SK-N-SH (cell line): ENCODE measurements at regions not wholly inside any gene's neighbourhood (a gene's known extent, or its start where the extent isn't known, plus 50 kb on each side); places are given as distances from the start of the nearest gene placed in this dataset.

ENCODE experiments used
- CTCF ChIA-PET: fragments of 300-600, 350-600 bp; formaldehyde crosslinking; extraction: SDS; loops from one replicate; lab custom pipeline; 2021; lab: Yijun Ruan, JAX
- POLR2A ChIA-PET: fragments of 350-600 bp; sonication (Branson Sonifier 250); formaldehyde crosslinking; extraction: SDS; loops from one replicate; lab custom pipeline; 2020; ENCODE audit warnings: antibody characterized with exemption, inconsistent platforms; lab: Yijun Ruan, JAX
- DNase-seq: peaks from one replicate; pipeline ENCODE4 v3.0.0; 2012
- H2AFZ ChIP-seq: fragments of 200-600 bp; sonication (generic); 2 replicates; pipeline ENCODE4 v1.8.1; 2016; ENCODE audit warnings: antibody characterized with exemption, mild to moderate bottlenecking, low read depth
- H3F3A ChIP-seq: fragments of 200-600 bp; sonication (generic); replicated peaks from 2 replicates; pipeline ENCODE3; 2016; ENCODE audit warnings: antibody characterized with exemption, mild to moderate bottlenecking; ENCODE audit not compliant: insufficient read depth
- H3K27ac ChIP-seq, 2 experiments: fragments of 200-500 bp in 1 of 2; fragments of 200-600 bp in 1 of 2; sonication (Bioruptor generic) in 1 of 2; sonication (generic), shearing (Covaris generic) in 1 of 2; 2 replicates each; pipeline versions ENCODE4 v1.5.1 to v1.6.1; 2014 to 2016; ENCODE audit warnings: low read depth in 2 of 2, inconsistent platforms in 1 of 2, low read length in 1 of 2, mild to moderate bottlenecking in 1 of 2, mixed read lengths in 1 of 2
- H3K27me3 ChIP-seq: fragments of 200-600 bp; sonication (generic), shearing (Covaris generic); 2 replicates; pipeline ENCODE4 v1.6.1; 2016; ENCODE audit warnings: mixed run types; ENCODE audit not compliant: insufficient read depth
- H3K36me3 ChIP-seq, 2 experiments: fragments of 200-500 bp in 1 of 2; fragments of 200-600 bp in 1 of 2; sonication (Bioruptor generic) in 1 of 2; sonication (generic) in 1 of 2; replicated peaks in 1 of 2; 2 replicates each; pipeline versions ENCODE3 to v1.5.1; 2014 to 2016; ENCODE audit warnings: low read length in 1 of 2, mild to moderate bottlenecking in 1 of 2; ENCODE audit not compliant: insufficient read depth in 2 of 2, control insufficient read depth in 1 of 2
- H3K4me1 ChIP-seq, 2 experiments: fragments of 200-500 bp in 1 of 2; fragments of 200-600 bp in 1 of 2; sonication (Bioruptor generic) in 1 of 2; sonication (generic), shearing (Covaris generic) in 1 of 2; 2 replicates each; pipeline versions ENCODE4 v1.5.1 to v1.6.1; 2014 to 2016; ENCODE audit warnings: low read depth in 1 of 2, low read length in 1 of 2, mixed run types in 1 of 2; ENCODE audit not compliant: insufficient read depth in 2 of 2, control insufficient read depth in 1 of 2
- H3K4me2 ChIP-seq: fragments of 200-600 bp; sonication (generic), shearing (Covaris generic); 2 replicates; pipeline ENCODE4 v1.6.1; 2017; ENCODE audit warnings: mixed run types
- H3K4me3 ChIP-seq, 2 experiments: fragments of 200-500 bp in 1 of 2; fragments of 200-600 bp in 1 of 2; sonication (Bioruptor generic) in 1 of 2; sonication (generic), shearing (Covaris generic) in 1 of 2; 2 replicates each; pipeline versions ENCODE4 v1.5.1 to v1.8.1; 2014 to 2016; ENCODE audit warnings: low read depth in 2 of 2, inconsistent platforms in 1 of 2, low read length in 1 of 2, mild to moderate bottlenecking in 1 of 2, mixed read lengths in 1 of 2, moderate library complexity in 1 of 2
- H3K79me2 ChIP-seq: fragments of 200-600 bp; sonication (generic); 2 replicates; pipeline ENCODE4 v1.8.1; 2017; ENCODE audit warnings: mild to moderate bottlenecking; ENCODE audit not compliant: insufficient read depth
- H3K9ac ChIP-seq: fragments of 200-600 bp; sonication (generic); 2 replicates; pipeline ENCODE4 v1.6.1; 2017; ENCODE audit warnings: mixed run types
- H3K9me2 ChIP-seq: fragments of 200-600 bp; sonication (generic); 2 replicates; pipeline ENCODE4 v1.6.1; 2017; ENCODE audit warnings: mixed run types
- H3K9me3 ChIP-seq: fragments of 200-600 bp; sonication (generic); 2 replicates; pipeline ENCODE4 v1.6.1; 2017; ENCODE audit warnings: mixed run types, mild to moderate bottlenecking, moderate library complexity
- H4K20me1 ChIP-seq: fragments of 200-600 bp; sonication (generic); 2 replicates; pipeline ENCODE4 v1.6.1; 2017; ENCODE audit warnings: mild to moderate bottlenecking, mixed run types; ENCODE audit not compliant: insufficient read depth
- EP300 ChIP-seq, 2 experiments: IDR thresholded peaks; 2 replicates each; pipeline versions ENCODE4 v1.4.0 to v1.6.1; 2012; ENCODE audit warnings: borderline replicate concordance in 1 of 2, low read depth in 1 of 2, low read length in 1 of 2
- EZH2phosphoT487 ChIP-seq: fragments of 200-600 bp; sonication (generic); IDR thresholded peaks from 2 replicates; pipeline ENCODE4 v1.6.1; 2017; ENCODE audit warnings: low read depth, mixed run types, mild to moderate bottlenecking, antibody characterized with exemption, moderate library complexity, borderline replicate concordance
- FOXJ3 ChIP-seq: sonication (generic); formaldehyde crosslinking; IDR thresholded peaks from 2 replicates; pipeline ENCODE4 v1.5.1; 2020; ENCODE audit warnings: mild to moderate bottlenecking, missing genetic modification reagents
- FOXM1 ChIP-seq: IDR thresholded peaks from 2 replicates; pipeline ENCODE4 v1.4.0; 2012; ENCODE audit warnings: low read depth, mild to moderate bottlenecking
- GABPA ChIP-seq: IDR thresholded peaks from 2 replicates; pipeline ENCODE4 v1.4.0; 2012; ENCODE audit warnings: low read depth, mild to moderate bottlenecking
- IRF3 ChIP-seq: fragments of 150-350 bp; IDR thresholded peaks from 2 replicates; pipeline ENCODE4 v1.6.1; 2016; ENCODE audit warnings: mild to moderate bottlenecking, low read depth, low read length
- JUND ChIP-seq: IDR thresholded peaks from 2 replicates; pipeline ENCODE4 v1.4.0; 2012
- MAX ChIP-seq: IDR thresholded peaks from 2 replicates; pipeline ENCODE4 v1.4.0; 2012; ENCODE audit warnings: low read depth
- MEF2A ChIP-seq: IDR thresholded peaks from 2 replicates; pipeline ENCODE4 v1.4.0; 2012; ENCODE audit warnings: low read depth, borderline replicate concordance
- NFIC ChIP-seq: IDR thresholded peaks from 2 replicates; pipeline ENCODE4 v1.4.0; 2012; ENCODE audit warnings: borderline replicate concordance
- NRF1 ChIP-seq: IDR thresholded peaks from 2 replicates; pipeline ENCODE4 v1.6.1; 2012; ENCODE audit warnings: low read depth, mild to moderate bottlenecking, low read length
- RXRA ChIP-seq: IDR thresholded peaks from 2 replicates; pipeline ENCODE4 v1.4.0; 2012; ENCODE audit warnings: low read depth, mild to moderate bottlenecking, borderline replicate concordance
- SMC3 ChIP-seq: IDR thresholded peaks from 2 replicates; pipeline ENCODE4 v1.6.1; 2012; ENCODE audit warnings: low read depth, low read length, improper control_type of control experiment
- TCF12 ChIP-seq: IDR thresholded peaks from 2 replicates; pipeline ENCODE4 v1.4.0; 2012
- TEAD4 ChIP-seq: IDR thresholded peaks from 2 replicates; pipeline ENCODE4 v1.4.0; 2012; ENCODE audit warnings: mild to moderate bottlenecking, borderline replicate concordance; ENCODE audit not compliant: insufficient read depth
- USF1 ChIP-seq: IDR thresholded peaks from 2 replicates; pipeline ENCODE4 v1.4.0; 2012; ENCODE audit warnings: low read depth, borderline replicate concordance
- USF2 ChIP-seq: fragments of 150-350 bp; IDR thresholded peaks from 2 replicates; pipeline ENCODE4 v1.6.1; 2017; ENCODE audit warnings: antibody characterized with exemption, low read length, low read depth, borderline replicate concordance
- YY1 ChIP-seq: IDR thresholded peaks from 2 replicates; pipeline ENCODE4 v1.4.0; 2012; ENCODE audit warnings: low read depth, mild to moderate bottlenecking
- WGBS: methylation state at CpG from one replicate; pipeline ENCODE4 v1.1.6; 2017; ENCODE audit warnings: low lambda C conversion rate; 5-methylcytosine and 5-hydroxymethylcytosine counted together

GRCh38 chr17:77455891-77456260 is 315.1 kb downstream of the SEC14L1 start:
- WGBS, result 93% methylated on average over 16 of the region's 16 CpGs
- H3F3A ChIP-seq, result peaks cover 3% of the 10 kb centered on the region
- no peak for DNase-seq
- no peak overlapping the region for H3K4me2 ChIP-seq
- H3K27me3 ChIP-seq, result no peaks in the 10 kb centered on the region
- H3K4me3 ChIP-seq, result no peak overlapping the region
- H3K79me2 ChIP-seq, result peaks cover 97% of the 10 kb centered on the region
- no peak overlapping the region for H3K9ac ChIP-seq
- TF ChIP-seq GABPA (no peak), TEAD4 (no peak), MAX (no peak), NRF1 (no peak), RXRA (no peak), IRF3 (no peak), SMC3 (no peak), USF2 (no peak), MEF2A (no peak), USF1 (no peak), FOXJ3 (no peak), NFIC (no peak)
- CTCF ChIA-PET, result no interaction called here
- H3K4me1 ChIP-seq, result peaks cover 11 to 57% of the 10 kb centered on the region in 2 experiments
- peaks cover 3% of the 10 kb centered on the region in 2 experiments for H3K36me3 ChIP-seq
- no peaks in the 10 kb centered on the region for H3K9me2 ChIP-seq
- peaks cover 83% of the 10 kb centered on the region for H4K20me1 ChIP-seq
- no peaks in the 10 kb centered on the region for H3K9me3 ChIP-seq
- POLR2A ChIA-PET, result no interaction called here
- H2AFZ ChIP-seq, result no peak overlapping the region
- H3K27ac ChIP-seq, result no peak overlapping the region; a peak in 1 of 4 replicates

GRCh38 chr17:77456271-77456950 is 315.6 kb downstream of the SEC14L1 start:
- Histone ChIP-seq H2AFZ (no peak overlapping the region), H3K9me2 (no peaks in the 10 kb centered on the region), H3K27me3 (no peaks in the 10 kb centered on the region), H3F3A (no peaks in the 10 kb centered on the region), H3K36me3 (peaks cover 3% of the 10 kb centered on the region in 2 experiments), H3K27ac (no peak overlapping the region; a peak in 1 of 4 replicates), H3K4me3 (no peak overlapping the region), H4K20me1 (peaks cover 88% of the 10 kb centered on the region), H3K9ac (no peak overlapping the region), H3K9me3 (no peaks in the 10 kb centered on the region), H3K4me1 (peaks cover 11 to 56% of the 10 kb centered on the region in 2 experiments), H3K4me2 (no peak overlapping the region), H3K79me2 (peaks cover 97% of the 10 kb centered on the region)
- CTCF ChIA-PET, result interaction anchor here (1.0 to 1.1 kb wide), 2 partner anchors 21 to 39 kb away, joined by 3 to 6 read pairs; no protein-coding TSS in a partner anchor
- DNase-seq, result no peak
- POLR2A ChIA-PET, result no interaction called here
- TF ChIP-seq IRF3 (no peak), TCF12 (no peak), GABPA (no peak), RXRA (no peak), EP300 (IDR thresholded peaks at IDR 0.05; ENCODE audit: borderline replicate concordance in 1 of 2, low read depth in 1 of 2, low read length in 1 of 2) (no peak), NFIC (no peak), YY1 (no peak), JUND (no peak), EZH2phosphoT487 (no peak), FOXM1 (no peak), FOXJ3 (no peak)
- WGBS, result 98% methylated on average over 13 of the region's 18 CpGs
